WTC11 (cell line): ENCODE measurements at regions not wholly inside any gene's neighbourhood (a gene's known extent, or its start where the extent isn't known, plus 50 kb on each side); places are given as distances from the start of the nearest gene placed in this dataset.

Experiments
- ATAC-seq: fragments of 200-7000 bp; cut with Tn5 transposase; 2 replicates; pipeline ENCODE4 v1.10.0; 2021; ENCODE audit warnings: mild to moderate bottlenecking, moderate library complexity
- CTCF ChIA-PET: fragments of 300-600 bp; sonication (Branson Sonifier 250); formaldehyde crosslinking; loops from one replicate; lab custom pipeline; 2021; ENCODE audit warnings: antibody characterized with exemption; lab: Charles Lee
- POLR2A ChIA-PET: fragments of 350-600 bp; sonication (Branson Sonifier 250); formaldehyde crosslinking; loops from one replicate; lab custom pipeline; 2021; ENCODE audit warnings: antibody characterized with exemption; lab: Charles Lee
- DNase-seq: peaks from one replicate; pipeline ENCODE4 v3.0.0; 2021; ENCODE audit warnings: low spot score
- H3K27ac Mint-ChIP-seq: 2 replicates; pipeline ENCODE4 v1.8.0; 2021; ENCODE audit warnings: mixed read lengths
- H3K27me3 Mint-ChIP-seq: 2 replicates; pipeline ENCODE4 v1.8.0; 2021; ENCODE audit warnings: low read depth, mild to moderate bottlenecking, moderate library complexity, mixed read lengths
- H3K36me3 Mint-ChIP-seq: 2 replicates; pipeline ENCODE4 v1.8.0; 2021; ENCODE audit warnings: mixed read lengths
- H3K4me1 Mint-ChIP-seq: 2 replicates; pipeline ENCODE4 v1.8.0; 2022; ENCODE audit warnings: mixed read lengths
- H3K4me3 Mint-ChIP-seq: 2 replicates; pipeline ENCODE4 v1.8.0; 2021; ENCODE audit warnings: mild to moderate bottlenecking, moderate library complexity, mixed read lengths
- H3K9me3 Mint-ChIP-seq: 2 replicates; pipeline ENCODE4 v1.8.0; 2021; ENCODE audit warnings: mixed read lengths
- ATF2 ChIP-seq: sonication (generic); formaldehyde crosslinking; IDR thresholded peaks from 2 replicates; pipeline ENCODE4 v1.8.1; 2022; ENCODE audit warnings: low read depth, missing genetic modification reagents, borderline replicate concordance
- CDX4 ChIP-seq: fragments of 250-450 bp; sonication (Bioruptor Pico); IDR thresholded peaks from 2 replicates; pipeline ENCODE4 v1.9.0; 2021; ENCODE audit warnings: moderate library complexity, mild to moderate bottlenecking, inconsistent platforms, borderline replicate concordance
- E2F5 ChIP-seq: sonication (generic); formaldehyde crosslinking; IDR thresholded peaks from 2 replicates; pipeline ENCODE4 v1.8.1; 2022; ENCODE audit warnings: mild to moderate bottlenecking, moderate library complexity, missing genetic modification reagents
- ESRRA ChIP-seq: sonication (generic); formaldehyde crosslinking; IDR thresholded peaks from 2 replicates; pipeline ENCODE4 v1.8.1; 2022; ENCODE audit warnings: mild to moderate bottlenecking, missing genetic modification reagents, borderline replicate concordance
- ETV6 ChIP-seq: sonication (generic); formaldehyde crosslinking; IDR thresholded peaks from 2 replicates; pipeline ENCODE4 v1.8.1; 2022; ENCODE audit warnings: mild to moderate bottlenecking, missing genetic modification reagents
- FOXK1 ChIP-seq: sonication (generic); formaldehyde crosslinking; IDR thresholded peaks from 2 replicates; pipeline ENCODE4 v1.8.0; 2022; ENCODE audit warnings: mild to moderate bottlenecking, moderate library complexity, missing genetic modification reagents
- GRHL2 ChIP-seq: fragments of 250-450 bp; sonication (Bioruptor Pico); IDR thresholded peaks from 2 replicates; pipeline ENCODE4 v1.8.0; 2022; ENCODE audit warnings: mild to moderate bottlenecking, moderate library complexity; ENCODE audit not compliant: insufficient replicate concordance, severe bottlenecking
- HMGA2 ChIP-seq: fragments of 250-450 bp; sonication (Bioruptor Pico); IDR thresholded peaks from 2 replicates; pipeline ENCODE4 v1.4.0; 2021; ENCODE audit warnings: mild to moderate bottlenecking, moderate library complexity
- PRDM15 ChIP-seq: sonication (generic); formaldehyde crosslinking; IDR thresholded peaks from 2 replicates; pipeline ENCODE4 v1.8.0; 2022; ENCODE audit warnings: missing genetic modification reagents
- TEAD4 ChIP-seq: sonication (generic); formaldehyde crosslinking; IDR thresholded peaks from 2 replicates; pipeline ENCODE4 v1.8.0; 2022; ENCODE audit warnings: mild to moderate bottlenecking, missing genetic modification reagents
- ZBTB43 ChIP-seq: sonication (generic); formaldehyde crosslinking; IDR thresholded peaks from 2 replicates; pipeline ENCODE4 v1.8.1; 2023; ENCODE audit warnings: mild to moderate bottlenecking, missing genetic modification reagents
- ZNF121 ChIP-seq: sonication (generic); formaldehyde crosslinking; IDR thresholded peaks from 2 replicates; pipeline ENCODE4 v1.8.0; 2023; ENCODE audit warnings: missing genetic modification reagents
- ZNF219 ChIP-seq: sonication (generic); formaldehyde crosslinking; IDR thresholded peaks from 2 replicates; pipeline ENCODE4 v1.8.0; 2023; ENCODE audit warnings: missing genetic modification reagents, mild to moderate bottlenecking, borderline replicate concordance
- TF ChIP-seq, protein P1 (sequence below): sonication (generic); formaldehyde crosslinking; IDR thresholded peaks from 2 replicates; pipeline ENCODE4 v1.8.0; 2022; ENCODE audit warnings: mild to moderate bottlenecking, missing genetic modification reagents
- TF ChIP-seq, protein P2 (sequence below): fragments of 250-450 bp; sonication (Bioruptor Pico); IDR thresholded peaks from 2 replicates; pipeline ENCODE4 v2.1.2; 2022; ENCODE audit warnings: mild to moderate bottlenecking, moderate library complexity
- TF ChIP-seq, protein P3 (sequence below): sonication (generic); formaldehyde crosslinking; conservative IDR thresholded peaks from 2 replicates; pipeline ENCODE4 v1.8.1; 2022; ENCODE audit warnings: mild to moderate bottlenecking, missing genetic modification reagents
- TF ChIP-seq, protein P4 (sequence below): sonication (generic); formaldehyde crosslinking; IDR thresholded peaks from 2 replicates; pipeline ENCODE4 v1.8.1; 2022; ENCODE audit warnings: low read depth, mild to moderate bottlenecking, moderate library complexity, missing genetic modification reagents, borderline replicate concordance

- Mint-ChIP-seq H3K4me3 (no peak overlapping the region), H3K27me3 (no peaks in the 10 kb centered on the region; the same call in 1 of the 2 replicates), H3K4me1 (no peaks in the 10 kb centered on the region), H3K9me3 (peaks cover 21% of the 10 kb centered on the region), H3K27ac (no peak overlapping the region), H3K36me3 (peaks cover 9% of the 10 kb centered on the region; the same call in 1 of the 2 replicates)
- CTCF ChIA-PET = no interaction called here
- POLR2A ChIA-PET = no interaction called here
- TF ChIP-seq CDX4 (CRISPR knock-in tag) (no peak), GRHL2 (CRISPR knock-in tag) (no peak), ZNF121 (no peak), ETV6 (CRISPR knock-in tag) (no peak), ZNF219 (CRISPR knock-in tag) (no peak), HMGA2 (CRISPR knock-in tag) (no peak), TEAD4 (CRISPR knock-in tag) (no peak)
- TF ChIP-seq, protein P1, sequence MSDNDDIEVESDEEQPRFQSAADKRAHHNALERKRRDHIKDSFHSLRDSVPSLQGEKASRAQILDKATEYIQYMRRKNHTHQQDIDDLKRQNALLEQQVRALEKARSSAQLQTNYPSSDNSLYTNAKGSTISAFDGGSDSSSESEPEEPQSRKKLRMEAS = no peak
- TF ChIP-seq, protein P2, sequence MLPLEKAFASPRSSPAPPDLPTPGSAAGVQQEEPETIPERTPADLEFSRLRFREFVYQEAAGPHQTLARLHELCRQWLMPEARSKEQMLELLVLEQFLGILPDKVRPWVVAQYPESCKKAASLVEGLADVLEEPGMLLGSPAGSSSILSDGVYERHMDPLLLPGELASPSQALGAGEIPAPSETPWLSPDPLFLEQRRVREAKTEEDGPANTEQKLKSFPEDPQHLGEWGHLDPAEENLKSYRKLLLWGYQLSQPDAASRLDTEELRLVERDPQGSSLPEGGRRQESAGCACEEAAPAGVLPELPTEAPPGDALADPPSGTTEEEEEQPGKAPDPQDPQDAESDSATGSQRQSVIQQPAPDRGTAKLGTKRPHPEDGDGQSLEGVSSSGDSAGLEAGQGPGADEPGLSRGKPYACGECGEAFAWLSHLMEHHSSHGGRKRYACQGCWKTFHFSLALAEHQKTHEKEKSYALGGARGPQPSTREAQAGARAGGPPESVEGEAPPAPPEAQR = no peak
- TF ChIP-seq, protein P3, sequence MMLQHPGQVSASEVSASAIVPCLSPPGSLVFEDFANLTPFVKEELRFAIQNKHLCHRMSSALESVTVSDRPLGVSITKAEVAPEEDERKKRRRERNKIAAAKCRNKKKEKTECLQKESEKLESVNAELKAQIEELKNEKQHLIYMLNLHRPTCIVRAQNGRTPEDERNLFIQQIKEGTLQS (CRISPR knock-in tag) = no peak
- ATAC-seq = no peak
- no peak for DNase-seq
Observed at GRCh38 chr10:123597676-123598075, 68.5 kb upstream of the GPR26 start.

DNA sequence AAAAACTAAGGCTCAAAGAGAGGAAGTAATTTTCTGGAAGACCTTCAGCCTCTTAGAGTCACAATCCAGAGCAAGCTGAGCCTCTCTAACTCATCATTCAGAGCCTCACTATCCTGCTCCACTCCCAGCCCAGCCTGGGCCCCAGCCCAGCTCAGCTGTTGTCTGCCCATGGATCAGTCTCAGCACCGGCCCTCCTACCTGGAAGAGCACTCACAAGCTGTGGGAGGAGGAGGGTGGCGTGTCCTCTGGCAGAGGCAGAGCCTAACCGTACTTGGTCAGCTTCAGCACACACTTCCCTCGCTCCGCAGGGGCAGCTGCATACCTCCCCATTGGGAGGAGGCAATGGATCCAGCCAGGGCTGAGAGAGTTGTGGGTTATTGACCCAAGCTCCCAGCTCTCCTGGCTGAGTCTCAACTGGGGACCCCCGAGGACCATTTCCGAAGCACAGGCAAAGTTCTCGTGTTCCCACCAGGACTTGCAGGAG lies 66.7 kb upstream of the GPR26 start:
- no peak overlapping the region for H3K27ac Mint-ChIP-seq
- peaks cover 21% of the 10 kb centered on the region for H3K9me3 Mint-ChIP-seq
- 0 out of 2 replicates have a peak, but pooled peaks cover 3% of the 10 kb centered on the region for H3K4me1 Mint-ChIP-seq
- no peak for TF ChIP-seq FOXK1
- ATAC-seq (no peak; the same call in 1 of the 2 replicates), DNase-seq (no peak)
- H3K36me3 Mint-ChIP-seq = peaks cover 9% of the 10 kb centered on the region; the same call in 1 of the 2 replicates
- CTCF ChIA-PET = interaction anchor here (1.0 kb wide), 1 partner anchor 26 kb away, joined by 4 read pairs; no protein-coding TSS in a partner anchor
- H3K4me3 Mint-ChIP-seq = no peak overlapping the region
- no peaks in the 10 kb centered on the region; the same call in 1 of the 2 replicates for H3K27me3 Mint-ChIP-seq
- POLR2A ChIA-PET = interaction anchor here (0.7 kb wide), 1 partner anchor 421 kb away, joined by 4 read pairs; no protein-coding TSS in a partner anchor

DNA sequence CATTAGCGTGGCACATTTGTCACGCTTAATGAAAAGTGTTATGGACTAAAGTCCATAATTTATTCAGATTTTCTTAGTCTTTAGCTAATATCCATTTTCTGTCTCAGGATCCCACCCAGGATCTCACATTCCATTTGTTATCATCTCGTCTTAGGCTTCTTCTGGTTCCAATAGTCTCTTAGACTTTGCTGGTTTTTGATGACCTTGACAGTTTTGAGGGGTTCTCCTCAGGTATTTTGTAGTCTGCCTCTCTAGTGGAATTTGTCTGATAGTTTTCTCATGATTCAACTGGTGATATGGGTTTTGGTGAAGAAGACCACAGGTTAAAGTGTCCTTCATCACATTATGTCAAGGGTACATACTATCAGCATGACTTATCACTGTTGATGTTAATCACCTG lies 66.0 kb upstream of the GPR26 start:
- ChIA-PET POLR2A (no interaction called here), CTCF (interaction anchor here (1.1 kb wide), 1 partner anchor 9 kb away, joined by 3 read pairs; no protein-coding TSS in a partner anchor)
- peaks cover 21% of the 10 kb centered on the region for H3K9me3 Mint-ChIP-seq
- H3K4me3 Mint-ChIP-seq = no peak overlapping the region
- no peak for DNase-seq
- peaks cover 9% of the 10 kb centered on the region; the same call in 1 of the 2 replicates for H3K36me3 Mint-ChIP-seq
- no peaks in the 10 kb centered on the region; the same call in 1 of the 2 replicates for H3K27me3 Mint-ChIP-seq
- no peak overlapping the region for H3K27ac Mint-ChIP-seq
- ATAC-seq = no peak
- peaks cover 4% of the 10 kb centered on the region for H3K4me1 Mint-ChIP-seq
- TF ChIP-seq, protein P2 = no peak
- TF ChIP-seq ZBTB43 (CRISPR knock-in tag) (no peak), PRDM15 (CRISPR knock-in tag) (no peak), GRHL2 (CRISPR knock-in tag) (no peak), E2F5 (CRISPR knock-in tag) (no peak), ESRRA (CRISPR knock-in tag) (no peak), ATF2 (CRISPR knock-in tag) (no peak)
- TF ChIP-seq, protein P4, sequence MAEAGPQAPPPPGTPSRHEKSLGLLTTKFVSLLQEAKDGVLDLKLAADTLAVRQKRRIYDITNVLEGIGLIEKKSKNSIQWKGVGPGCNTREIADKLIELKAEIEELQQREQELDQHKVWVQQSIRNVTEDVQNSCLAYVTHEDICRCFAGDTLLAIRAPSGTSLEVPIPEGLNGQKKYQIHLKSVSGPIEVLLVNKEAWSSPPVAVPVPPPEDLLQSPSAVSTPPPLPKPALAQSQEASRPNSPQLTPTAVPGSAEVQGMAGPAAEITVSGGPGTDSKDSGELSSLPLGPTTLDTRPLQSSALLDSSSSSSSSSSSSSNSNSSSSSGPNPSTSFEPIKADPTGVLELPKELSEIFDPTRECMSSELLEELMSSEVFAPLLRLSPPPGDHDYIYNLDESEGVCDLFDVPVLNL = no peak
